NB4 (cell line): ENCODE measurements at regions not wholly inside any gene's neighbourhood (a gene's known extent, or its start where the extent isn't known, plus 50 kb on each side); places are given as distances from the start of the nearest gene placed in this dataset.

Experiments
- POLR2A ChIP-seq: IDR thresholded peaks from 2 replicates; pipeline ENCODE4 v1.6.1; 2011; ENCODE audit warnings: mild to moderate bottlenecking; ENCODE audit not compliant: insufficient read length; ENCODE audit errors: extremely low read depth
- TF ChIP-seq, protein P1 (sequence below): IDR thresholded peaks from one replicate; pipeline ENCODE4 v1.5.1; 2012; ENCODE audit warnings: low read depth, low read length

DNA sequence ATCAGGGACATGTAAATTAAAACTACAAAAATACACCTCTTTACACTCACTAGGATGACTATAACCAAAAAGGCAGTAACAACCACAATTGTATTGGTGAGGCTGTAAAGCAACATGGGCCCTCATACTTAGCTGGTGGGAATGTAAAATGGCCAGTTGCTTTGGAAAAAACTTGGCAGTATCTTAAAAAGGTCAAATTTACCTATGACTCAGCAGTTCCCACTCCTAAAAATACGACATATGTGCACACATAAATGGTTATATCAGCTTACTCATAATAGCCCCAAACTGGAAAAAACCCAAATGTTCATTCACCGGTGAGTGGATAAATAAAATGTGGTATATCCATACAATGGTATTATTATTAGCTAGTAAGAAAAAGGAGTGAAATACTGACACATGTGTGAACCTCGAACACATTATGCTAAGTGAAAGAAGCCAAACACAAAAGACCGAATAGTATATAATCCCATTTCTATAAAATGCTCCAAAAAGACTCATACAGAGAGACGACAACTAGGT is 391.4 kb downstream of the NPIPA8 start:
- TF ChIP-seq, protein P1, sequence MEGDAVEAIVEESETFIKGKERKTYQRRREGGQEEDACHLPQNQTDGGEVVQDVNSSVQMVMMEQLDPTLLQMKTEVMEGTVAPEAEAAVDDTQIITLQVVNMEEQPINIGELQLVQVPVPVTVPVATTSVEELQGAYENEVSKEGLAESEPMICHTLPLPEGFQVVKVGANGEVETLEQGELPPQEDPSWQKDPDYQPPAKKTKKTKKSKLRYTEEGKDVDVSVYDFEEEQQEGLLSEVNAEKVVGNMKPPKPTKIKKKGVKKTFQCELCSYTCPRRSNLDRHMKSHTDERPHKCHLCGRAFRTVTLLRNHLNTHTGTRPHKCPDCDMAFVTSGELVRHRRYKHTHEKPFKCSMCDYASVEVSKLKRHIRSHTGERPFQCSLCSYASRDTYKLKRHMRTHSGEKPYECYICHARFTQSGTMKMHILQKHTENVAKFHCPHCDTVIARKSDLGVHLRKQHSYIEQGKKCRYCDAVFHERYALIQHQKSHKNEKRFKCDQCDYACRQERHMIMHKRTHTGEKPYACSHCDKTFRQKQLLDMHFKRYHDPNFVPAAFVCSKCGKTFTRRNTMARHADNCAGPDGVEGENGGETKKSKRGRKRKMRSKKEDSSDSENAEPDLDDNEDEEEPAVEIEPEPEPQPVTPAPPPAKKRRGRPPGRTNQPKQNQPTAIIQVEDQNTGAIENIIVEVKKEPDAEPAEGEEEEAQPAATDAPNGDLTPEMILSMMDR: no peak
- TF ChIP-seq POLR2A: no peak
